ENCODE measurements at regions not wholly inside any gene's neighbourhood (a gene's known extent, or its start where the extent isn't known, plus 50 kb on each side); places are given as distances from the start of the nearest gene placed in this dataset.

- TF ChIP-seq NANOG (IDR thresholded peaks at IDR 0.05; ENCODE audit: borderline replicate concordance): no peak
- TF ChIP-seq ZNF114 (CRISPR knock-in tag; IDR thresholded peaks at IDR 0.05): no peak
- TF ChIP-seq JUNB (IDR thresholded peaks at IDR 0.05; ENCODE audit: unreplicated experiment): no peak
- TF ChIP-seq ZNF462 (CRISPR knock-in tag; IDR thresholded peaks at IDR 0.05): no peak
- no peak for TF ChIP-seq CTCF (conservative IDR thresholded peaks at IDR 0.05; ENCODE audit: low read depth in 2 of 2)
- TF ChIP-seq EZH2 (IDR thresholded peaks at IDR 0.05; ENCODE audit: low read depth, unreplicated experiment): no peak
- no peak for TF ChIP-seq CREB1 (CRISPR knock-in tag; IDR thresholded peaks at IDR 0.05; ENCODE audit: low read depth)
- no peak for TF ChIP-seq ETS1 (IDR thresholded peaks at IDR 0.05)
- TF ChIP-seq EZH2phosphoT487 (IDR thresholded peaks at IDR 0.05; ENCODE audit: unreplicated experiment): no peak
- no peak for TF ChIP-seq POLR2AphosphoS5 (IDR thresholded peaks at IDR 0.05; ENCODE audit: low read depth)
- no peak for TF ChIP-seq REST (IDR thresholded peaks at IDR 0.05; ENCODE audit: unreplicated experiment)
- no peak for TF ChIP-seq STAT1 (IDR thresholded peaks at IDR 0.05; ENCODE audit: unreplicated experiment)
- TF ChIP-seq ZNF331 (CRISPR knock-in tag; IDR thresholded peaks at IDR 0.05; ENCODE audit: low read depth): no peak
- Mint-ChIP-seq H3K36me3 (ENCODE audit: low read depth) (no peaks in the 10 kb centered on the region), H3K9me3 (no peaks in the 10 kb centered on the region), H3K4me1 (no peaks in the 10 kb centered on the region), H3K4me3 (no peak overlapping the region), H3K27me3 (ENCODE audit: insufficient read depth, low read depth, poor library complexity) (peaks cover 1% of the 10 kb centered on the region), H3K27ac (no peak overlapping the region)
- Histone ChIP-seq H4K20me1 (replicated peaks; ENCODE audit: insufficient read depth) (no peaks in the 10 kb centered on the region), H3K4me1 (ENCODE audit: insufficient read depth) (no peaks in the 10 kb centered on the region), H3K27me3 (ENCODE audit: insufficient read depth) (no peaks in the 10 kb centered on the region), H3K9me2 (ENCODE audit: insufficient read depth) (no peaks in the 10 kb centered on the region; the same call in 1 of the 2 replicates), H3K4me2 (no peak overlapping the region), H3K79me2 (replicated peaks; ENCODE audit: insufficient read depth) (no peaks in the 10 kb centered on the region), H3K4me3 (no peak overlapping the region), H3F3A (replicated peaks; ENCODE audit: low read depth) (no peaks in the 10 kb centered on the region), H3K27ac (ENCODE audit: low read depth) (no peak overlapping the region), H3K36me3 (ENCODE audit: insufficient read depth) (no peaks in the 10 kb centered on the region), H2AFZ (no peak overlapping the region)
- no peak for ATAC-seq
- DNase-seq (ENCODE audit: low spot score): no peak
Observed at GRCh38 chr5:13331585-13331984, 612.9 kb downstream of the DNAH5 start.

All from GM23338 (cell line).